22Rv1 (cell line): ENCODE measurements at regions not wholly inside any gene's neighbourhood (a gene's known extent, or its start where the extent isn't known, plus 50 kb on each side); places are given as distances from the start of the nearest gene placed in this dataset.

Source experiments
- ZFX ChIP-seq: fragments of 450-650 bp; IDR thresholded peaks from 2 replicates; pipeline ENCODE4 v1.6.1; 2017; ENCODE audit warnings: antibody characterized with exemption, borderline replicate concordance
- TF ChIP-seq, protein P1 (sequence below): fragments of 450-650 bp; IDR thresholded peaks from 2 replicates; pipeline ENCODE4 v1.5.1; 2017; ENCODE audit warnings: mild to moderate bottlenecking

GRCh38 chr1:93023281-93023680 lies 55.8 kb upstream of the MTF2 start:
- TF ChIP-seq, protein P1, sequence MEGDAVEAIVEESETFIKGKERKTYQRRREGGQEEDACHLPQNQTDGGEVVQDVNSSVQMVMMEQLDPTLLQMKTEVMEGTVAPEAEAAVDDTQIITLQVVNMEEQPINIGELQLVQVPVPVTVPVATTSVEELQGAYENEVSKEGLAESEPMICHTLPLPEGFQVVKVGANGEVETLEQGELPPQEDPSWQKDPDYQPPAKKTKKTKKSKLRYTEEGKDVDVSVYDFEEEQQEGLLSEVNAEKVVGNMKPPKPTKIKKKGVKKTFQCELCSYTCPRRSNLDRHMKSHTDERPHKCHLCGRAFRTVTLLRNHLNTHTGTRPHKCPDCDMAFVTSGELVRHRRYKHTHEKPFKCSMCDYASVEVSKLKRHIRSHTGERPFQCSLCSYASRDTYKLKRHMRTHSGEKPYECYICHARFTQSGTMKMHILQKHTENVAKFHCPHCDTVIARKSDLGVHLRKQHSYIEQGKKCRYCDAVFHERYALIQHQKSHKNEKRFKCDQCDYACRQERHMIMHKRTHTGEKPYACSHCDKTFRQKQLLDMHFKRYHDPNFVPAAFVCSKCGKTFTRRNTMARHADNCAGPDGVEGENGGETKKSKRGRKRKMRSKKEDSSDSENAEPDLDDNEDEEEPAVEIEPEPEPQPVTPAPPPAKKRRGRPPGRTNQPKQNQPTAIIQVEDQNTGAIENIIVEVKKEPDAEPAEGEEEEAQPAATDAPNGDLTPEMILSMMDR: no peak
- TF ChIP-seq ZFX: no peak
